Mammary epithelial cell (primary cell): ENCODE measurements at regions not wholly inside any gene's neighbourhood (a gene's known extent, or its start where the extent isn't known, plus 50 kb on each side); places are given as distances from the start of the nearest gene placed in this dataset.

Experiments used
- CTCF ChIP-seq, 2 donors: IDR thresholded peaks in 1 of 2; conservative IDR thresholded peaks in 1 of 2; 2 replicates each; pipeline ENCODE4 v1.5.1; 2011 to 2012; ENCODE audit warnings: inconsistent platforms in 2 of 2, low read length in 2 of 2, mild to moderate bottlenecking in 2 of 2, control low read depth in 1 of 2, low read depth in 1 of 2; ENCODE audit not compliant: insufficient read depth in 1 of 2; ENCODE audit errors: extremely low read depth in 1 of 2
- EZH2 ChIP-seq: IDR thresholded peaks from 2 replicates; pipeline ENCODE4 v1.6.1; 2012; ENCODE audit warnings: low read length, inconsistent platforms, borderline replicate concordance

GRCh38 chr3:72093270-72093991 is 308.5 kb upstream of the PROK2 start:
- TF ChIP-seq CTCF (conservative IDR thresholded peaks at IDR 0.05 in 1 of 2, IDR thresholded peaks at IDR 0.05 in 1 of 2; ENCODE audit: extremely low read depth in 1 of 2, insufficient read depth in 1 of 2, low read depth in 1 of 2, low read length in 2 of 2) (no peak), EZH2 (no peak)
